Endothelial cell (in vitro differentiated cells): ENCODE measurements at regions not wholly inside any gene's neighbourhood (a gene's known extent, or its start where the extent isn't known, plus 50 kb on each side); places are given as distances from the start of the nearest gene placed in this dataset.
"Not testable (repeated sequence)": the region's sequence is repeated elsewhere in the genome, so short reads cannot be mapped to it uniquely, and the experiment has no call there.

Source experiments
- DNase-seq: peaks from one replicate; pipeline ENCODE4 v3.0.0; 2021; ENCODE audit warnings: low spot score
- H3K27ac Mint-ChIP-seq: one replicate; pipeline ENCODE4 v1.8.0; 2021; ENCODE audit warnings: mixed read lengths, inconsistent platforms; ENCODE audit not compliant: unreplicated experiment
- H3K27me3 Mint-ChIP-seq: one replicate; pipeline ENCODE4 v1.8.0; 2021; ENCODE audit warnings: mild to moderate bottlenecking, moderate library complexity, mixed read lengths, inconsistent platforms; ENCODE audit not compliant: unreplicated experiment
- H3K36me3 Mint-ChIP-seq: one replicate; pipeline ENCODE4 v1.8.0; 2021; ENCODE audit warnings: mild to moderate bottlenecking, low read depth, mixed read lengths, inconsistent platforms; ENCODE audit not compliant: unreplicated experiment
- H3K4me1 Mint-ChIP-seq: one replicate; pipeline ENCODE4 v1.8.0; 2021; ENCODE audit warnings: mild to moderate bottlenecking, mixed read lengths, inconsistent platforms; ENCODE audit not compliant: unreplicated experiment
- H3K4me3 Mint-ChIP-seq: one replicate; pipeline ENCODE4 v1.8.0; 2021; ENCODE audit warnings: mild to moderate bottlenecking, mixed read lengths, inconsistent platforms; ENCODE audit not compliant: unreplicated experiment
- H3K9me3 Mint-ChIP-seq: one replicate; pipeline ENCODE4 v1.8.0; 2021; ENCODE audit warnings: mixed read lengths, inconsistent platforms; ENCODE audit not compliant: unreplicated experiment
- TF ChIP-seq, protein P1 (sequence below): fragments of 200-600 bp; sonication (generic); IDR thresholded peaks from one replicate; pipeline ENCODE4 v1.5.0; 2021; ENCODE audit warnings: antibody characterized with exemption; ENCODE audit not compliant: unreplicated experiment

- Mint-ChIP-seq H3K36me3 (no peaks in the 10 kb centered on the region), H3K27me3 (no peaks in the 10 kb centered on the region), H3K27ac (no peak overlapping the region), H3K4me3 (no peak overlapping the region), H3K4me1 (no peaks in the 10 kb centered on the region), H3K9me3 (no peaks in the 10 kb centered on the region)
- DNase-seq = no peak
- TF ChIP-seq, protein P1, sequence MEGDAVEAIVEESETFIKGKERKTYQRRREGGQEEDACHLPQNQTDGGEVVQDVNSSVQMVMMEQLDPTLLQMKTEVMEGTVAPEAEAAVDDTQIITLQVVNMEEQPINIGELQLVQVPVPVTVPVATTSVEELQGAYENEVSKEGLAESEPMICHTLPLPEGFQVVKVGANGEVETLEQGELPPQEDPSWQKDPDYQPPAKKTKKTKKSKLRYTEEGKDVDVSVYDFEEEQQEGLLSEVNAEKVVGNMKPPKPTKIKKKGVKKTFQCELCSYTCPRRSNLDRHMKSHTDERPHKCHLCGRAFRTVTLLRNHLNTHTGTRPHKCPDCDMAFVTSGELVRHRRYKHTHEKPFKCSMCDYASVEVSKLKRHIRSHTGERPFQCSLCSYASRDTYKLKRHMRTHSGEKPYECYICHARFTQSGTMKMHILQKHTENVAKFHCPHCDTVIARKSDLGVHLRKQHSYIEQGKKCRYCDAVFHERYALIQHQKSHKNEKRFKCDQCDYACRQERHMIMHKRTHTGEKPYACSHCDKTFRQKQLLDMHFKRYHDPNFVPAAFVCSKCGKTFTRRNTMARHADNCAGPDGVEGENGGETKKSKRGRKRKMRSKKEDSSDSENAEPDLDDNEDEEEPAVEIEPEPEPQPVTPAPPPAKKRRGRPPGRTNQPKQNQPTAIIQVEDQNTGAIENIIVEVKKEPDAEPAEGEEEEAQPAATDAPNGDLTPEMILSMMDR = peak; percentile 14
These were observed 75.3 kb upstream of the SYT10 start for GRCh38 chr12:33514893-33515292.

- H3K36me3 Mint-ChIP-seq = no peaks in the 10 kb centered on the region
- DNase-seq = no peak
- peaks cover 2% of the 10 kb centered on the region for H3K27me3 Mint-ChIP-seq
- H3K27ac Mint-ChIP-seq = no peak overlapping the region
- no peak overlapping the region for H3K4me3 Mint-ChIP-seq
- TF ChIP-seq, protein P1 = no peak
- no peaks in the 10 kb centered on the region for H3K4me1 Mint-ChIP-seq
- no peaks in the 10 kb centered on the region for H3K9me3 Mint-ChIP-seq
These were observed 79.9 kb upstream of the SYT10 start for GRCh38 chr12:33519566-33519965.

DNA sequence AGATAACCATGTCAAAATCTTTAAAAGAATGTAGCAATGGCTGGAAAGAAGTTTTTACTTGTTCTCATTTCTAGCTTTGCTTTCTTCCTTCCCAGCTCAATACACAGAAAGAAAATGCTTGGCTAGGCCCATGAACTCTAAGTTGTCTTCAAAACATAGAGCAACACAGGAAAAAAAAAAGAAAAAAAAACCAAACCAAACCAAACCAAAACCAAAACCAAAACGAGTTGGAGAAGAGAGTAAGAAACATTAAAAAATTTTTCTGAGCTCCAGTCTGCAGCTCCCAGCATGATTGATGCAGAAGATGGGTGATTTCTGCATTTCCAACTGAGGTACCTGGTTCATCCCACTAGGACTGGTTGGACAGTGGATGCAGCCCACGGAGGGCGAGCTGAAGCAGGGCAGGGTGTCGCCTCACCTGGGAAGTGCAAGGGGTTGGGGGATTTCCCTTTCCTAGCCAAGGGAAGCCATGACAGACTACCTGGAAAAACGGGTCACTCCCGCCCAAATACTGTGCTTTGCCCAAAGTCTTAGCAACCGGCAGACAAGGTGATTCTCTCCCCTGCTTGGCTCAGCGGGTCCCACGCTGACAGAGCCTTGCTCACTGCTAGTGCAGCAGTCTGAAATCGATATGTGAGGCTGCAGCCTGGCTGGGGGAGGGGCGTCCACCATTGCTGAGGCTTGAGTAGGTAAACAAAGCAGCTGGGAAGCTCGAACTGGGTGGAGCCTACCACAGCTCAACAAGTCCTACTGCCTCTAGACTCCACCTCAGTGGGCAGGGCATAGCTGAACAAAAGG lies 81.1 kb upstream of the SYT10 start:
- H3K9me3 Mint-ChIP-seq, H3K4me3 Mint-ChIP-seq, H3K36me3 Mint-ChIP-seq, H3K4me1 Mint-ChIP-seq, H3K27ac Mint-ChIP-seq, H3K27me3 Mint-ChIP-seq, DNase-seq: not testable (repeated sequence)

- Mint-ChIP-seq H3K27me3 (no peaks in the 10 kb centered on the region), H3K9me3 (no peaks in the 10 kb centered on the region), H3K27ac (no peak overlapping the region), H3K36me3 (no peaks in the 10 kb centered on the region), H3K4me1 (no peaks in the 10 kb centered on the region), H3K4me3 (no peak overlapping the region)
- TF ChIP-seq, protein P1 = no peak
- DNase-seq = no peak
These were observed 89.4 kb upstream of the SYT10 start for GRCh38 chr12:33529031-33529430.

DNA sequence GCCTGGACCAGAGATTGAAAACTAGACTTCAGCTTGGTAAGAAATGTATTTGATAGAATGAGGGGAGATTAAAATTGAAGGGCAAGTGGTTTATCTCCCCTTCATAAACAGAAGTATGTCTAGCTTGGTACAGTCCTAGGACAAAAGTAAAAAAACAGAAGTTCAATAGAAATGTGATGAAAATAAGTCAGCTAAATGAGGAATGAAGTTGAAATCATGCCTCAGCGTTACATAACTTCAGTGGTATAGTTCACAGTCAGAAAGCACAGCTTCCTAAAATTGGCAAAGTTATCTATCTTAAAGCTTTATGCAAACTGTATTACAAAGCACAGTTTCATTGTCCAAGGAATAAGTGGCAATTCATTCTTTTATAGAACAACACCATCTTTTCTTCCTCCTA lies 90.2 kb upstream of the SYT10 start:
- Mint-ChIP-seq H3K9me3 (no peaks in the 10 kb centered on the region), H3K27me3 (no peaks in the 10 kb centered on the region), H3K4me3 (no peak overlapping the region), H3K36me3 (no peaks in the 10 kb centered on the region), H3K27ac (no peak overlapping the region), H3K4me1 (no peaks in the 10 kb centered on the region)
- no peak for DNase-seq
- TF ChIP-seq, protein P1 = no peak
